UCSD-AML1 (cell line): ENCODE measurements at regions not wholly inside any gene's neighbourhood (a gene's known extent, or its start where the extent isn't known, plus 50 kb on each side); places are given as distances from the start of the nearest gene placed in this dataset.
"Not testable (repeated sequence)": the region's sequence is repeated elsewhere in the genome, so short reads cannot be mapped to it uniquely, and the experiment has no call there.

Experiments used
- DNase-seq: peaks from one replicate; lab custom pipeline; 2025; ENCODE audit not compliant: unreplicated experiment; lab: John Stamatoyannopoulos, UW

- peak; percentile 42 for DNase-seq
Observed at GRCh38 chr10:71106151-71106550, 106.2 kb upstream of the UNC5B start.

GRCh38 chr10:71107117-71107516 is 105.3 kb upstream of the UNC5B start:
- DNase-seq, result not testable (repeated sequence)

DNA sequence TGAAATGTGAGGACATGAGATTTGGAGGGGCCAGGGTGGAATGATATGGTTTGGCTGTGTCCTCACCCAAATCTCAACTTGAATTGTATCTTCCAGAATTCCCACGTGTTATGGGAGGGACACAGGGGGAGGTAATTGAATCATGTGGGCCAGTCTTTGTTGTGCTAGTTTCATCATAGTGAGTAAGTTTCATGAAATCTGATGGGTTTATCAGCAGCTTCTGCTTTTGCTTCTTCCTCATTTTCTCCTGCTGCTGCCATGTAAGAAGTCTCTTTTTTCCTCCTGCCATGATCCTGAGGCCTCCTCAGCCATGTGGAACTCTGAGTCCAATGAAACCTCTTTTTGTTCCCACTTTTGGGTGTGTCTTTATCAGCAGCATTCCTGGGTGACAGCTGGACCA is 104.3 kb upstream of the UNC5B start:
- DNase-seq, result not testable (repeated sequence)

GRCh38 chr10:71112138-71112785 is 100.1 kb upstream of the UNC5B start:
- no peak for DNase-seq

- DNase-seq, result no peak
Observed at GRCh38 chr10:71116426-71116825, 95.9 kb upstream of the UNC5B start.

DNA sequence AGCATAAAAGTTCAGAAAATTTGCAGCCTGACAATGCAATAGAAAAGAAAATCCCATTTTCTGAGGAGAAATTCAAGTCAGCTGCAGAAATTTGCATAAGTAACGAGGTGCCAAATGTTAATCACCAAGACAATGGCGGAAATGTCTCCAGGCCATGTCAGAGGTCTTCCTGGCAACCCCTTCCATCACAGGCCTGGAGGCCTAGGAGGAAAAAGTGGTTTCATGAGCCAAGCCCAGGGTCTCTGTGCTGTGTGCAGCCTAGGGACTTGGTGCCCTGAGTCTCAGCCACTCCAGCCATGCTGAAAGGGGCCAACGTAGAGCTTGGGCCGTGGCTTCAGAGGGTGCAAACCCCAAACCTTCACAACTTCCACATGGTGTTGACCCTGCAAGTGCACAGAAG is 94.8 kb upstream of the UNC5B start:
- DNase-seq, result not testable (repeated sequence)

- DNase-seq, result no peak
Observed at GRCh38 chr10:71123023-71123422, 89.3 kb upstream of the UNC5B start.

DNA sequence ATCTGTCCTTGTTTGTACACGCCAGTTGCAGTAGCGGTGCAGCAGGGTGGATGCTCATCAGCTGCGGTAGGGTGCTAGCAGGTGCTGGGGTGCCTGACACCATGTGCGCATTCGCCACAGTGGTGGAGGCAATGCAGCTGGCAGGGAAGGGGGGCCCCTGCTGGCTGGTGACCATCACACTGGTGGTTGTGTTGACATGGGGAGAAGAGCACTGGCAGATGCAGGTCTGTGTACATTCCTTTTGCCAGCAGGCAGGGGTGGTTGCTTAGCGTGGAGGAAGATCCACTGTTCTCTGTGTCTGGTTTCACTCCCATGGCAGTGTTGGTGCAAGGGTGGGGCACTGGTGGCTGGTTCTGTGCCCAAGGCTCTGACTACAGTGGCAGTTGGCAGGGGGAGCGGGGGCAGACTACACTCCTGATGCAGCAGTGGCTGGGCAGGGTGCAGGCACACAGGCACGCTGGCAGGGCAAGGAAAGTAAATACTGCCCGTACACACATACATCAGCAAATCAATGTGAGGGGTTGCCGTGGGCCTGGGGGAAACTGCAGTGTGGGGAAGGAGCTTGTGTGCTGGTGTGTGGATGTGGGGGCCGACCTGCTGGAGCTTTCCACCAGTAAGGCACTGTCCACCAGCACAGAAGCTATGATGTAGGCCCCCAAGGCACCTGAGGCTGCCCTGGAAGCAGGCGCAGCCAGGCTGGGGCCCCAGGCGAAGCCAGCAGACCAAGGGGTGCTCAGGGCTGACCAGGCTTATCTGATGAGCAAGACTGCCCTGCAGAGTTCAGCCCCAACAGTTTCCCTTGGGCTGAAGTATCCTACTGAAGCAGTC is 87.2 kb upstream of the UNC5B start:
- no peak for DNase-seq

DNA sequence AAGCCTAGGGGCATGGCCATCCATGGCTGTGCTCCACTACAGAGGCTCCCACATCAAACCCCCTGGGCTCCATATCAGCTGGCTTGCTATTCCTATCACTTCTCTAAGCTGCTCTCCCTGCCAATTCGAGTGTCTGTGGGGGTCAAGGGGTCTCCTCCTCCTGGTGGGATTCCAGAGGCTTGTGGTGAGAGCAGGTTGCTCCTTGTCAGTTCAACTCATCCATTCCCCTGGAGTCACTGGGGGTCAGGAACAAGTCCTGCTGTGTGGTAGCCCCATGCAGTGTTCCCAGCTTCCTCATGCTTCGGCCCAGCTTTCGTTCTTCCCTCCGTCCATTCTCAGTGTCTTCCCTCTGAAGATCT is 86.6 kb upstream of the UNC5B start:
- no peak for DNase-seq

DNA sequence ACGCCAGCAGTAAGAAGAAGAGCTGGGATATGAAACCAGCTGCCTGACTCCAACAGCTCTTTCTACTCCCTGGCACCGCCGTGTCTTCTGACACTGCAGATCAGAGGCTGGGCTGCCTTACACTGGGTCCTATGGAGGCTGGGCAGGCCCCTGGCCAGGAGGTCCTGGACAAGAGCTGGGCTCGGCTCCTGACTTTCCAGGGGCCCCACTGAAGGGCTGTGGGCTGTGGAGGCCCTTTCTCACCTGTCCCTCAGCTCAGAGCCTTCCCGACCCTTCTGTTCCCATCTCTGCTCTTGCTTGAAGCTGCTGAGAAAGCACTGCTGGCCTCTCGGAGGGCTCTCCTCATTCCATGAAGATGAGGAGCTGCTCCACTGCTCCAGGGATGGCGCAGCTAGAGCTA is 85.9 kb upstream of the UNC5B start:
- DNase-seq, result no peak

- no peak for DNase-seq
Observed at GRCh38 chr10:71127104-71127503, 85.3 kb upstream of the UNC5B start.

DNA sequence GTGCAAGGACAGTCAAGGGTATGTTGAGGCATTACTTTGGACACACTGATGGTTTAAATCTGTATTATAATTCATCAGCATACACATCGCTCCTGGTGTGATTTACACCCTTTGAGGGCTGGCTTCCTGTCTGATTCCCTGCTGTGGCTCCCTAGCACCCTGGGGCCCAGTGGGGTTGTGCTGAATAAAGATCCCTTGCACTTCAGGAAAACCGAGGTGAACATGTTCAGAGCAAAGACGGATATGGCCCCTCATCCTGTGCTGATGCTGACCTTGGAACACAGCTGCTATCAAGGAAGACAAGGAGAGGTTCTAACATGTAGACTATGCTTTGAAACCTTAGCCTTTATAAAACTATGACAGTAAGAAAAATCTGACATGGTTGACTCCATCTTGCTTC is 84.6 kb upstream of the UNC5B start:
- no peak for DNase-seq

GRCh38 chr10:71128311-71128980 is 83.9 kb upstream of the UNC5B start:
- no peak for DNase-seq

GRCh38 chr10:71131096-71131495 is 81.3 kb upstream of the UNC5B start:
- DNase-seq, result no peak

GRCh38 chr10:71131508-71132088 is 80.8 kb upstream of the UNC5B start:
- no peak for DNase-seq

DNA sequence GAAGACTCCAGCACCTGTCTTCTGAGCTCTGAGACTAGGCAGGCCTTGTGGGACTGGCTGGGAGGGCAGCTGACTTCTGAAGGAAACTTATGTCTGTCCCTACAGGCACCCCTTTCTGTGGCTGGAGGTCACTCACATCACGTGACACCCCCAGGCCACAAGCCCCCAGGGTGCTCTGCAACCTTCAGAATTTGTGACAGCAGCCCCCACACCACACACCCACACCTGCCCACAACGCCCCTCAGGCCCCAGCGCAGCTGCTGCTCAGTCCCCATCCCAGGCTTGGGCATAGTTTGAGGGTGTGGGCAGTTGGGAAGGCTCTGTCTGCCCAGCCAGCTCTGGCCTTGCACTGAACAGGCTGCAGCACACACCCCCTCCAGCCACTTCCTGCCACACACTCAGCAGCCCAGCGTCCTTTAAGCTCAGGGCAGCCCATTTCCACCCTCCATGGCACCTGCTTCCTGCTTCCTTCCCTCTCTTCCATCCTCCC is 80.0 kb upstream of the UNC5B start:
- peak; percentile 65 for DNase-seq

GRCh38 chr10:71133710-71134686 is 78.4 kb upstream of the UNC5B start:
- no peak for DNase-seq

GRCh38 chr10:71134732-71135211 is 77.6 kb upstream of the UNC5B start:
- no peak for DNase-seq

DNA sequence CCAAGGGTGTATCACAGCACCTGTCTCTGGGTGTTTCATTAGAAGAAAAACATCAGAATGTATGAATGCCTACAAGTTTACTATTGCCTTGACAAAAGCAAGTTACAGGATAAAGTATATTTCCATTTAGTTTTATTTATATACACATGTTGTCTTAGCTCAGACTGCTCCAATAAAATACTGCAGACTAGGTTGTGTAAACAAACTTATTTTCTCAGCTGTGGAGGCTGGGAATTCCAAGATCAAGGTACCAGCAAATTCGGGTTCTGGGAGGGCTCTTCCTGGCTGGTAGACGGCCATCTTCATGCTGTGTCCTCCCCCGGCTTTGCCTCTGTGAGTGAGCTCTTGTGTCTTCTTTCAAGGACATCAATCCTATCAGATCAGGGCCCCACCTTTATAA is 77.1 kb upstream of the UNC5B start:
- DNase-seq, result no peak

GRCh38 chr10:71136036-71136721 is 76.2 kb upstream of the UNC5B start:
- peak; percentile 34 for DNase-seq
